Nephron progenitor cell (in vitro differentiated cells): ENCODE measurements at regions not wholly inside any gene's neighbourhood (a gene's known extent, or its start where the extent isn't known, plus 50 kb on each side); places are given as distances from the start of the nearest gene placed in this dataset.
A peak's percentile ranks its signal among the peaks of the same experiment; 100 is the strongest.

Experiments used
- DNase-seq: peaks from one replicate; pipeline ENCODE4 v3.0.0; 2021
- H3K27ac Mint-ChIP-seq: 2 replicates; pipeline ENCODE4 v1.8.0; 2021; ENCODE audit warnings: mild to moderate bottlenecking, moderate library complexity, mixed read lengths
- H3K27me3 Mint-ChIP-seq: 2 replicates; pipeline ENCODE4 v1.8.0; 2021; ENCODE audit warnings: mild to moderate bottlenecking, low read depth, mixed read lengths; ENCODE audit not compliant: poor library complexity
- H3K36me3 Mint-ChIP-seq: 2 replicates; pipeline ENCODE4 v1.8.0; 2021; ENCODE audit warnings: low read depth, mixed read lengths
- H3K4me1 Mint-ChIP-seq: 2 replicates; pipeline ENCODE4 v1.8.0; 2021; ENCODE audit warnings: mixed read lengths
- H3K4me3 Mint-ChIP-seq: 2 replicates; pipeline ENCODE4 v1.8.0; 2021; ENCODE audit warnings: mild to moderate bottlenecking, moderate library complexity, mixed read lengths
- H3K9me3 Mint-ChIP-seq: 2 replicates; pipeline ENCODE4 v1.8.0; 2021; ENCODE audit warnings: mild to moderate bottlenecking, moderate library complexity, mixed read lengths
- CTCF ChIP-seq: fragments of 200-600 bp; sonication (generic); IDR thresholded peaks from 2 replicates; pipeline ENCODE4 v1.5.0; 2021; ENCODE audit warnings: antibody characterized with exemption

DNA sequence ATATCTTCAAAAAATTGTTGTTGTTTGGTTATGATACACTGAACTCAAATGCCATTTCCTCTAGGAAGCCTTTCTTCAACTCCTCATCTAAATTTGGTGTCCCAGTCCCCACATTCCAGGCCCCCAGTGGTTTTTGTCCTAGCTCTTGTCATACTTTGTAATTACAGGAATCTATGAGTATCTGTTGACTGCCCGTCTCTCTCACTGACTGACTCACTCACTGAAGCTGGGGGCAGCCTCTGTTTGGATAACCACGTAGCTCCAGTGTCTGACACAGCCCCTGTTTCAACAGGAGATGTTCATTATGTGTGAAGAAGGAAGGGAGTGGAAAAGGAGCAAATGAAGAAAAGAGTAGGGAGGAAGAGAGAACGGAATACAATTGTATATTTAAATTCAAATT is 284.1 kb upstream of the TENM3 start:
- H3K4me1 Mint-ChIP-seq: peaks cover 17% of the 10 kb centered on the region
- H3K4me3 Mint-ChIP-seq: no peak overlapping the region

GRCh38 chr4:181960384-181960783 is 282.8 kb upstream of the TENM3 start:
- Mint-ChIP-seq H3K27me3 (no peaks in the 10 kb centered on the region), H3K4me1 (peaks cover 17% of the 10 kb centered on the region), H3K36me3 (no peaks in the 10 kb centered on the region), H3K9me3 (no peaks in the 10 kb centered on the region), H3K27ac (no peak overlapping the region), H3K4me3 (no peak overlapping the region)
- no peak for TF ChIP-seq CTCF
- no peak for DNase-seq

More for the DNA sequence above, 284.1 kb upstream of the TENM3 start:
- no peak for DNase-seq
- TF ChIP-seq CTCF: no peak
- H3K27ac Mint-ChIP-seq: peak overlapping the region; percentile 4
- no peaks in the 10 kb centered on the region for H3K36me3 Mint-ChIP-seq
- H3K9me3 Mint-ChIP-seq: no peaks in the 10 kb centered on the region
- no peaks in the 10 kb centered on the region for H3K27me3 Mint-ChIP-seq

DNA sequence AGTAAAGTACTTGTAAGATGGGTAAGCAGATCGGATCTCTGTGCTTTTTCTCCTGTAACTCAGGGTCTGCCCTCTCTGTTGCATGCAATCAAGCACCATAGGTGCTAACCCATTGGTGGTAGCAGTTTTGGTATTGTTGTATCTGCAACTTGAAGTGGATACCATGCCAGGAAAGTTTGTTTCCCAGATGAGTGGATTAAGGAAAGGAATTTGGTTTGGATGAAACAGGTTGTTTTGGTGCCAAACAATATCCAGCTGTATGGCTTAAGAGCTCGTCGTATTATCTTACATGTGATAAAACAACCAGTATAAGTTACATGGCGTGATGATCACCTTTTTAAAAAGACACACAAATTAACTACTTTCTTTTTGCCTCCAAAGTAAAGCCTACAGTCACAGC is 280.9 kb upstream of the TENM3 start:
- no peak for TF ChIP-seq CTCF
- no peak for DNase-seq
- H3K4me1 Mint-ChIP-seq: peaks cover 13% of the 10 kb centered on the region
- no peaks in the 10 kb centered on the region for H3K9me3 Mint-ChIP-seq
- H3K27ac Mint-ChIP-seq: no peak overlapping the region
- H3K4me3 Mint-ChIP-seq: no peak overlapping the region
- H3K27me3 Mint-ChIP-seq: peaks cover 6% of the 10 kb centered on the region
- no peaks in the 10 kb centered on the region for H3K36me3 Mint-ChIP-seq

DNA sequence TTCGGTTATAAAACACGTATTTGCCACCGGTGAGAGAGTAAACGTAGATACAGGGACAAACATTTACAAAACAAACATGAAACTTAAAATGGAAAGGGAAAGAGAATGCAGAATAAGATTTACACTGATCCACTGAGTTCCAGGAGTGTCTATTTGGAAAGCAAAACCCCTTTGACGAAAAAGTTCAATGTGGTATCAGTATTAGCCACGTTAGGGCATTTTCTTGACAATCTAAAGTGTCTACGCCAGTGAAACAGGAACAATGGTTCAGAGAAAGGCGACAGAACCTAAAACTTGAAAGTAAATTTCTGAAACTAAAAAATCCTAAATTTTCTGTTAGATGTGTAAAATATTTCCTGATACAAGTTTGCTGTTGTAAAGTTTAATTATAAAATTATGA is 278.5 kb upstream of the TENM3 start:
- H3K36me3 Mint-ChIP-seq: no peaks in the 10 kb centered on the region
- no peaks in the 10 kb centered on the region for H3K9me3 Mint-ChIP-seq
- no peak for DNase-seq
- no peak overlapping the region for H3K4me3 Mint-ChIP-seq
- no peak overlapping the region for H3K27ac Mint-ChIP-seq
- TF ChIP-seq CTCF: no peak
- H3K4me1 Mint-ChIP-seq: no peaks in the 10 kb centered on the region
- H3K27me3 Mint-ChIP-seq: peaks cover 9% of the 10 kb centered on the region

GRCh38 chr4:181966104-181966551 is 277.1 kb upstream of the TENM3 start:
- Mint-ChIP-seq H3K9me3 (no peaks in the 10 kb centered on the region), H3K4me3 (no peak overlapping the region), H3K4me1 (no peaks in the 10 kb centered on the region), H3K27me3 (peaks cover 9% of the 10 kb centered on the region), H3K27ac (no peak overlapping the region), H3K36me3 (no peaks in the 10 kb centered on the region)
- TF ChIP-seq CTCF: no peak
- no peak for DNase-seq

DNA sequence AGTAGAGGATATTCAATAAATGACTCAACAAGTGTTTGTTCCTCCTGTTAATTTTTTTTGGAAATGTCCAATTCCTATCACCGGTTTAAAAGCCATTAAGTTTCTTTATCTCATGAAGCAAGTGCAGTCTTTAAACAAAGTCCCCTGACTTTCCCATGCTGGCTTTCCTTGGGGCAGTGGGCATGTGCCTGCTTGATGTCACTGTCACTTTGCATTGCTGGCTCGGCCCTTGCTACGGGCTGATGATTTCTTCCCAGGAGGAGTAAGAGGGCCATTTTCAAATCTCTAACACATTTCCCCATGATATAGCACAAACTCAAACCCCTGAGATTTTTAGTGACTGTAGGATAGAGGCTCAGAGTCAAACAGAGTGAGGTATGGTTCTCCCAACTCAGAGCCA is 275.8 kb upstream of the TENM3 start:
- H3K36me3 Mint-ChIP-seq: no peaks in the 10 kb centered on the region
- H3K4me1 Mint-ChIP-seq: peaks cover 6% of the 10 kb centered on the region
- no peak for DNase-seq
- no peaks in the 10 kb centered on the region for H3K9me3 Mint-ChIP-seq
- no peak overlapping the region for H3K4me3 Mint-ChIP-seq
- H3K27me3 Mint-ChIP-seq: peaks cover 9% of the 10 kb centered on the region
- TF ChIP-seq CTCF: no peak
- H3K27ac Mint-ChIP-seq: no peak overlapping the region
